Heart left ventricle (tissue), 16 donors: ENCODE measurements at regions not wholly inside any gene's neighbourhood (a gene's known extent, or its start where the extent isn't known, plus 50 kb on each side); places are given as distances from the start of the nearest gene placed in this dataset.

Experiments
- ATAC-seq, 4 donors: fragments of 200-7000 bp; cut with Tn5 transposase; one replicate each; pipeline ENCODE4 v1.9.1; 2020 to 2022; ENCODE audit warnings: moderate library complexity in 4 of 4, mild to moderate bottlenecking in 3 of 4, moderate number of reproducible peaks in 1 of 4
- DNase-seq, 5 donors: peaks; one replicate each; pipeline ENCODE4 v3.0.0-alpha.2; 2020
- H3K27ac ChIP-seq, 12 donors: fragments of 200-600 bp; sonication (generic) in 4 of 12; one replicate each; pipeline versions ENCODE4 v1.5.0 to v1.8.0; 2016 to 2022; ENCODE audit warnings: mild to moderate bottlenecking in 2 of 12
- H3K27me3 ChIP-seq, 9 donors: fragments of 200-600 bp; sonication (generic) in 2 of 9; one replicate each; pipeline versions ENCODE4 v1.5.1 to v1.8.0; 2016 to 2022; ENCODE audit warnings: mild to moderate bottlenecking in 3 of 9
- H3K36me3 ChIP-seq, 9 donors: fragments of 200-600 bp; sonication (generic) in 2 of 9; one replicate each; pipeline versions ENCODE4 v1.5.0 to v1.8.0; 2018 to 2022; ENCODE audit warnings: mild to moderate bottlenecking in 2 of 9
- H3K4me1 ChIP-seq, 12 donors: fragments of 200-600 bp; sonication (generic) in 4 of 12; one replicate each; pipeline versions ENCODE4 v1.5.0 to v1.8.0; 2016 to 2022; ENCODE audit warnings: mild to moderate bottlenecking in 3 of 12
- H3K4me3 ChIP-seq, 12 donors: fragments of 200-600 bp; sonication (generic) in 4 of 12; one replicate each; pipeline versions ENCODE4 v1.5.0 to v1.8.0; 2017 to 2022; ENCODE audit warnings: mild to moderate bottlenecking in 9 of 12, moderate library complexity in 4 of 12
- H3K9me3 ChIP-seq, 12 donors: fragments of 200-600 bp; sonication (generic) in 4 of 12; one replicate each; pipeline versions ENCODE4 v1.5.0 to v1.8.0; 2016 to 2022; ENCODE audit warnings: mild to moderate bottlenecking in 1 of 12
- POLR2A ChIP-seq, 2 donors: fragments of 450-650 bp; IDR thresholded peaks; one replicate each; pipeline ENCODE4 v1.6.1; 2017; ENCODE audit warnings: antibody characterized with exemption in 2 of 2, mild to moderate bottlenecking in 2 of 2, moderate library complexity in 2 of 2
- WGBS, 4 donors: extraction: QIAGEN DNeasy Blood & Tissue Kit in 2 of 4; methylation state at CpG; one replicate each; pipeline versions ENCODE4 v1.1.5 to v1.1.7; 2013 to 2018; 5-methylcytosine and 5-hydroxymethylcytosine counted together
- intact Hi-C, 10 donors: fragments of 100-400 bp; cut with DNase I; formaldehyde crosslinking; loops; one replicate each; pipeline versions ENCODE4 v1.11.1 to v1.14.2; 2022
- TF ChIP-seq, protein P1 (sequence below), 12 donors: fragments of 200-600 bp; sonication (generic) in 4 of 12; IDR thresholded peaks; one replicate each; pipeline versions ENCODE4 v1.5.0 to v1.8.0; 2018 to 2022; ENCODE audit warnings: antibody characterized with exemption in 12 of 12, mild to moderate bottlenecking in 5 of 12
- donor health status: ischemic (EF 13 %, LVEDD 7.1; RV severe dilation, severe dysfunction).
- donor health status: healthy with polysubstance abuse.
- donor health status: DM: no; HTN: yes; CAD: no.
- donor health status: DM: no; HTN: no; CAD: no.
- donor health status: ischemic (EF 25% LVEDD 6.9; RV normal size, moderate dysfunction).
- donor health status: ischemic (EF 25% LVEDD 5.7; RV mildly dilated, moderate dysfunction).
- donor health status: healthy.
- donor health status: DM: yes; HTN: yes; CAD: no.
- donor health status: ischemic (EF 35%, LVEDD 5.7; RV mildly dilated, moderate dysfunction).
- donor health status: nonischemic (EF 11% LVEDD 7.7; RV severe dilation, severe dysfunction).
- donor health status: DM: yes; HTN: yes; CAD: no.
- donor health status: PGD.
- donor health status: ischemic (EF 29% LVEDD 5.4; RV normal size, mild dysfunction).
- donor health status: nonischemic (EF 23%, LVEDD 6.1; RV moderate dilation, normal function).

DNA sequence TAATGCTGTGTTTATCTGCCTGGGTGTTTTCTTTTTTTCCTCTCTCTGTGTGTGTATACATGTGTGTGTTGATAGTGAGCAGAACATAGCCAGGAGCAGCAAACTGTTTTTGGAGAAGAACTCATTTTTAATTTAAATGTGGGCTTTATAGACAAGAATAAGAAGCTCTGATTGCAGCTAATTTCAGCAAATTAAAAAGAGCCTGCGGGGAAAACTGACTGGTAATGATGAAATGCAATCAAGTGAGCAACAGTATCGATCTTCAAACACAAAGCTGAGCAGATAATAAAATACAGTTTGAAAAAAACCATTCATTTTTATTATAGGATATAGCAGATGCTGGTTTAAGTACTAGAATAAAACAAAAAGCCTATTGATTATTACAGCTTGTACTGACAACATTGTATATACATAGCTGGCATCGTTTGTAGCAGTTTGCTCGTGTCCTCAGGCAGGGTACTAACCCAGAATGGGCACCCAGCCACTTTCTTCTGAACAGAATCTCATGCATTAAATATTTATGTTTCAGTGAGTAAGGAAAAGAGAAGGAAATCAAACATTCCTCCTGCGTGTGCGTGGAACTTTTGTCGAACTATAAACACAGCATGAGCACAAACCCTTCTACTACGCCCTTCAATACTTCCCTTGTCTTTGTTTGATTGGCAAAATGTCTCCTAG is 73.5 kb upstream of the ZFP42 start:
- DNase-seq: no peak
- no peak overlapping the region for H3K4me3 ChIP-seq
- H3K4me1 ChIP-seq: no peaks in the 10 kb centered on the region
- H3K27me3 ChIP-seq: no peaks in the 10 kb centered on the region
- no peak for TF ChIP-seq POLR2A (IDR thresholded peaks at IDR 0.05)
- TF ChIP-seq, protein P1, sequence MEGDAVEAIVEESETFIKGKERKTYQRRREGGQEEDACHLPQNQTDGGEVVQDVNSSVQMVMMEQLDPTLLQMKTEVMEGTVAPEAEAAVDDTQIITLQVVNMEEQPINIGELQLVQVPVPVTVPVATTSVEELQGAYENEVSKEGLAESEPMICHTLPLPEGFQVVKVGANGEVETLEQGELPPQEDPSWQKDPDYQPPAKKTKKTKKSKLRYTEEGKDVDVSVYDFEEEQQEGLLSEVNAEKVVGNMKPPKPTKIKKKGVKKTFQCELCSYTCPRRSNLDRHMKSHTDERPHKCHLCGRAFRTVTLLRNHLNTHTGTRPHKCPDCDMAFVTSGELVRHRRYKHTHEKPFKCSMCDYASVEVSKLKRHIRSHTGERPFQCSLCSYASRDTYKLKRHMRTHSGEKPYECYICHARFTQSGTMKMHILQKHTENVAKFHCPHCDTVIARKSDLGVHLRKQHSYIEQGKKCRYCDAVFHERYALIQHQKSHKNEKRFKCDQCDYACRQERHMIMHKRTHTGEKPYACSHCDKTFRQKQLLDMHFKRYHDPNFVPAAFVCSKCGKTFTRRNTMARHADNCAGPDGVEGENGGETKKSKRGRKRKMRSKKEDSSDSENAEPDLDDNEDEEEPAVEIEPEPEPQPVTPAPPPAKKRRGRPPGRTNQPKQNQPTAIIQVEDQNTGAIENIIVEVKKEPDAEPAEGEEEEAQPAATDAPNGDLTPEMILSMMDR (IDR thresholded peaks at IDR 0.05): no peak
- no peaks in the 10 kb centered on the region for H3K36me3 ChIP-seq
- no peak overlapping the region for H3K27ac ChIP-seq
- intact Hi-C loops: no loop called here
- no peak for ATAC-seq
- WGBS, 4 donors: 66 to 77% (median 69%) methylated on average over 8 of the region's 8 CpGs
- H3K9me3 ChIP-seq: peaks cover 0 to 8% (median 0%) of the 10 kb centered on the region in 12 donors

DNA sequence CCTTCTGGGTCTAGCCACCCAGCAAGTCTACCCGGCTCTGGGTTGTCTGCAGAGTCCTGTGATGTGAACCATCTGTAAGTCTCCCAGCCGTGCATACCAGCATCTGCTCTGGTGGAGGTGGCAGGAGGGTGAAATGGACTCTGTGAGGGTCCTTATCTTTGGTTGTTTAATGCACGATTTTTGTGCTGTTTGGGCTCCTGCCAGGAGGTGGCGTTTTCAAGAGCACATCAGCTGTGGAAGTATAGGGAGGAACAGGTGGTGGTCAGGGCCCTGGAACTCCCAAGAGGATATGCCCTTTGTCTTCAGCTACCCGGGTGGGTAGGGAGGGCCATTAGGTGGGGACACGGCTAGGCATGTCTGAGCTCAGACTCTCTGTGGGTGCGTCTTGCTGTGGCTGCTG is 66.5 kb upstream of the ZFP42 start:
- TF ChIP-seq, protein P1 (IDR thresholded peaks at IDR 0.05): no peak
- no peak for TF ChIP-seq POLR2A (IDR thresholded peaks at IDR 0.05)
- Histone ChIP-seq H3K9me3 (peaks cover 0 to 6% (median 0%) of the 10 kb centered on the region in 12 donors), H3K27me3 (no peaks in the 10 kb centered on the region), H3K36me3 (no peaks in the 10 kb centered on the region), H3K4me1 (no peaks in the 10 kb centered on the region), H3K27ac (no peak overlapping the region), H3K4me3 (no peak overlapping the region)
- no peak for DNase-seq
- WGBS, 4 donors: 60 to 68% (median 62%) methylated on average over 5 to 7 of the region's 7 CpGs
- intact Hi-C loops: no loop called here
- ATAC-seq: no peak

DNA sequence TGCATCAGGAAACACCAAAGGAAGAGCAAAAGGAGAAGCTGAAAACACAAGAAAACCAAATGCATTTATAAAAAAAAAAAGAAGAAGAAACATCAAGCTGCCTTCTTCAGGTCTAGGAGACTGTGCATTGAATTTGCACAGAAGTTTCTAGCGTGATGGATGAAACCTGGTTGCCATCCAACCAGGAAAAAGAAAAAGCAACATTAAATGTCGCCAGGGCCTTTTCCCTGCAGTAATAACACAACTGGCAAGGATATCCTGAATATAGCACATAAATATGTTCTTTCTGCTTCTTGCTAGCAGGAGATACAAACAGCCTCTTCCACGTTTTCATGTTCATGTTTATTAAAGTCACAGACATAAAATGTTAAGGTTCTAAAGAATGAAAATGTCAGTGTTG is 60.8 kb upstream of the ZFP42 start:
- TF ChIP-seq POLR2A (IDR thresholded peaks at IDR 0.05): no peak
- TF ChIP-seq, protein P1 (IDR thresholded peaks at IDR 0.05): no peak
- Histone ChIP-seq H3K4me3 (no peak overlapping the region), H3K27me3 (no peaks in the 10 kb centered on the region), H3K4me1 (no peaks in the 10 kb centered on the region), H3K36me3 (no peaks in the 10 kb centered on the region), H3K9me3 (peaks cover 0 to 7% (median 0%) of the 10 kb centered on the region in 12 donors), H3K27ac (no peak overlapping the region)
- DNase-seq (no peak), ATAC-seq (no peak)
- intact Hi-C loops: no loop called here
- 40 to 52% (median 48%) methylated on average over 3 of the region's 3 CpGs for WGBS, 4 donors

DNA sequence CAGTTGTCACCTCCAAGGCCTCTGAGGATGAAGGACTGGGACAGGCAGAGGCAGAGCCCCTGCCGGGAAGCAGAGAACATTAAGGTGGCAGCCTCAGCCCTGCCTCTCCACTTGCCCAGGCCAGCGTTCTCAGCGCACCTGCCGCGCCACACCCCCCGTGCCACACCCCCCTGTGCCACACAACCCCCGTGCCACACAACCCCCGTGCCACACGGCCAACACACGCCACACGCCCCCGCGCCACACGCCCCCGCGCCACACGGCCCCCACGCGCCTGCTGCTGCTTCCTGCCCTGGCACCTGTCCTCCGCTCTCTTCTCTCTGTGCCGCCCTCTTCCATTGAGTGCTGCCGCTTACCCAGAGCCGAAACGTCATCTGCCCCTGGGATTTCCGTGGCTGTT is 58.0 kb upstream of the ZFP42 start:
- Histone ChIP-seq H3K4me3 (no peak overlapping the region), H3K36me3 (no peaks in the 10 kb centered on the region), H3K27ac (no peak overlapping the region), H3K9me3 (peaks cover 0 to 7% (median 0%) of the 10 kb centered on the region in 12 donors), H3K27me3 (no peaks in the 10 kb centered on the region), H3K4me1 (no peaks in the 10 kb centered on the region)
- intact Hi-C loops: no loop called here
- no peak for TF ChIP-seq POLR2A (IDR thresholded peaks at IDR 0.05)
- TF ChIP-seq, protein P1 (IDR thresholded peaks at IDR 0.05): no peak
- ATAC-seq: no peak
- WGBS, 4 donors: 94 to 95% (median 94%) methylated on average over 23 to 25 of the region's 25 CpGs
- no peak for DNase-seq
